Suprapubic skin (tissue), 3 donors: ENCODE measurements at regions not wholly inside any gene's neighbourhood (a gene's known extent, or its start where the extent isn't known, plus 50 kb on each side); places are given as distances from the start of the nearest gene placed in this dataset.

Experiments used
- CTCF ChIP-seq, 2 donors: fragments of 200-600 bp in 1 of 2; fragments of 450-650 bp in 1 of 2; sonication (generic) in 1 of 2; IDR thresholded peaks; one replicate each; pipeline ENCODE4 v1.5.1; 2016 to 2019; ENCODE audit warnings: antibody characterized with exemption in 2 of 2, mild to moderate bottlenecking in 1 of 2, moderate library complexity in 1 of 2
- POLR2A ChIP-seq, 2 donors: fragments of 450-650 bp; IDR thresholded peaks; one replicate each; pipeline ENCODE4 v1.6.1; 2017; ENCODE audit warnings: antibody characterized with exemption in 2 of 2, mild to moderate bottlenecking in 2 of 2, moderate library complexity in 2 of 2

DNA sequence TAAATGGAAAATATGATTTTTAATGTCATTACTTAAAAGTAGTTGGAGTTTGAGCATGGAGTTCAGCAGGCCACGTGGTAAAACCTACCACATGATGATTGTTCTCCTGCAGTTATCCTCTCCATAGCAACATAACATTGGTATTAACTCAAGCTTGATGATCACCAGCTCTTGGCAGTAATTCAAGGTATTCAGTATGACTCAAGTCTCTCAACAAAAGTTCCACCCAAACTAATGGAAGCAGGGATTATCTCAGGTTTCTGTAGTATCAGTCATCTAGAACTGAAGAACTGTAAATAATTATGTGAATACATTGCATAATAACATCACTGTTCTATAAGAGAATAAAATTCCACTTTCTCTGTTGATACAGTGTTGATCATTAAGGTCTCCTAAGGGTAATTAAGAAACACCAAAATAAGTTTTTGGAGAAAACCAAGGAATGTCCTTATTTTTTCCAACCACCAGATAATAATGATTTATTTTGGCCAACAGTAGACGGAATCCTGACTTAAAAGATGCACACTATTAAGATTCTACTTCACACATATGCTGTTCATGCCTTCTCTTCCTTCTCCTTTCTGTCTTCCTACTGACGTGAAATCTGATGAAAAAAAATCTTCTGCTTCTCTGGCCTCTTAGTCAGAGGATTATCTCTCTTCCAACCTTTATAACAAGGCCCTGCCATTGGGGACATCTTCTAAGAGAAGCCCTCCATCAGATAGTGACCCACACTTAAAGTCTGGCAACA lies 1092.3 kb downstream of the EFNB2 start:
- TF ChIP-seq CTCF (IDR thresholded peaks at IDR 0.05) (no peak), POLR2A (IDR thresholded peaks at IDR 0.05) (no peak)
